ENCODE measurements at regions not wholly inside any gene's neighbourhood (a gene's known extent, or its start where the extent isn't known, plus 50 kb on each side); places are given as distances from the start of the nearest gene placed in this dataset.

GRCh38 chr1:201691716-201692554, 137.0 kb upstream of the IPO9 start:
- TF ChIP-seq EZH2 (IDR thresholded peaks at IDR 0.05) (no peak), EZH2phosphoT487 (IDR thresholded peaks at IDR 0.05) (no peak)
- TF ChIP-seq, protein P1, sequence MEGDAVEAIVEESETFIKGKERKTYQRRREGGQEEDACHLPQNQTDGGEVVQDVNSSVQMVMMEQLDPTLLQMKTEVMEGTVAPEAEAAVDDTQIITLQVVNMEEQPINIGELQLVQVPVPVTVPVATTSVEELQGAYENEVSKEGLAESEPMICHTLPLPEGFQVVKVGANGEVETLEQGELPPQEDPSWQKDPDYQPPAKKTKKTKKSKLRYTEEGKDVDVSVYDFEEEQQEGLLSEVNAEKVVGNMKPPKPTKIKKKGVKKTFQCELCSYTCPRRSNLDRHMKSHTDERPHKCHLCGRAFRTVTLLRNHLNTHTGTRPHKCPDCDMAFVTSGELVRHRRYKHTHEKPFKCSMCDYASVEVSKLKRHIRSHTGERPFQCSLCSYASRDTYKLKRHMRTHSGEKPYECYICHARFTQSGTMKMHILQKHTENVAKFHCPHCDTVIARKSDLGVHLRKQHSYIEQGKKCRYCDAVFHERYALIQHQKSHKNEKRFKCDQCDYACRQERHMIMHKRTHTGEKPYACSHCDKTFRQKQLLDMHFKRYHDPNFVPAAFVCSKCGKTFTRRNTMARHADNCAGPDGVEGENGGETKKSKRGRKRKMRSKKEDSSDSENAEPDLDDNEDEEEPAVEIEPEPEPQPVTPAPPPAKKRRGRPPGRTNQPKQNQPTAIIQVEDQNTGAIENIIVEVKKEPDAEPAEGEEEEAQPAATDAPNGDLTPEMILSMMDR (IDR thresholded peaks at IDR 0.05) = no peak
